IPS DF 4.7 (cell line): ENCODE measurements at regions not wholly inside any gene's neighbourhood (a gene's known extent, or its start where the extent isn't known, plus 50 kb on each side); places are given as distances from the start of the nearest gene placed in this dataset.
"Not testable (repeated sequence)": the region's sequence is repeated elsewhere in the genome, so short reads cannot be mapped to it uniquely, and the experiment has no call there.

Experiments used
- DNase-seq: peaks from one replicate; pipeline ENCODE4 v3.0.0-alpha.2; 2013; ENCODE audit warnings: low spot score; ENCODE audit errors: extremely low read depth

DNA sequence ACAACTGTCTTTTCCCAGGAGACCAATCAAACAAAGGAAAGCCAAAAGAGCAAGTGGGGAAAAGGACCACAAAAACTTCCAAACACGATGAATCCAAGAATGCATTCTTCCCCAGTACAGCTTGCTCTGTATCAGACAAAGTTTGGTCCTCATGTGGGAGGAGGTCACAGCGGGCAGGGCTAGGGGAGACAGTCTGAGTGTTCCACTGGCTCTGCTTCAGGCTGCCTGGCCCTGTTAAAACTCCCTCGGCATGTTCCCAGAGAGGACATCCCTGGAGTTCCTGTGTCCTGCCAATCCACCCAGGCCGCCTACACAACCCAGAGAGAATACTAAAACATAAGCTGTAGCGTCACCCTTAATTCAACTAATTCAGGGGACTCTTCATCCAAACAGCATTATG lies 415.1 kb upstream of the DYNLRB2 start:
- no peak for DNase-seq

DNA sequence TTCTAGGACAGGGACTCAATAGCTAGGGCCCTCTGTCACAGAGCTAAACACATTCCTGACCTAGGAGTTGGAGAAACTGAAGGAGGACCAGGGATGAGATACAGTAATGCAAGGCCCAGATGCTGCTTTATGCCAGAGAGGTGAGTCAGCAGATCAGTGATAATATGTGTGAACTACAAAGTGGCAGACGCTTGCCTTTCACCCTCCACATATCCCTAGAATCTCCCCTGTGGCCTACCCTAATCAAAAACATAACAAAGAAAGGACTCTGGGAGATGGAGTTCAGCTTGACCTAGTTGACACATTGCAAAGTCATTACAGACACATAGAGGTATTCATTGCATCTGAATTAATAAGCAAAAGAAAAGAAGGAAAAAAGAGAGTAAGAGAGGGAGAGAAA lies 417.6 kb upstream of the DYNLRB2 start:
- DNase-seq: no peak

- DNase-seq: no peak
These were observed 418.7 kb upstream of the DYNLRB2 start for GRCh38 chr16:80122115-80122514.

DNA sequence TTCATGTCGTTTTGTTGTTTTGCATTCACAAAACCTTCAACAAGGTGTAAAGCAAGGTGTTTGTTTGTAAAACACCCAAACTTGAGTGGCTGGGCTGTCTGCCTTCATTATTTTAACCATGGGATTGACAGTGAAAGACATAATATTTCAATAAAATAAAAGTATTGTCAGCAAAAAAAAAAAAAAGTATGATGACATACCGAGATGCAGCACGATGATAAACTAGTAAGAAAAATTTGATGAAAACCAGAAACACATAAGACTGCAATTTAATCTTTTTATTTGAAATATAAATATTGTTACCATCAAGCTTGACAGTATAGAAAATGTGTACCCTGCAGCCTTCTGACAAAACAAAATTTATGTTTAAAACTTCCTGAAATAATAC lies 419.3 kb upstream of the DYNLRB2 start:
- no peak for DNase-seq

DNA sequence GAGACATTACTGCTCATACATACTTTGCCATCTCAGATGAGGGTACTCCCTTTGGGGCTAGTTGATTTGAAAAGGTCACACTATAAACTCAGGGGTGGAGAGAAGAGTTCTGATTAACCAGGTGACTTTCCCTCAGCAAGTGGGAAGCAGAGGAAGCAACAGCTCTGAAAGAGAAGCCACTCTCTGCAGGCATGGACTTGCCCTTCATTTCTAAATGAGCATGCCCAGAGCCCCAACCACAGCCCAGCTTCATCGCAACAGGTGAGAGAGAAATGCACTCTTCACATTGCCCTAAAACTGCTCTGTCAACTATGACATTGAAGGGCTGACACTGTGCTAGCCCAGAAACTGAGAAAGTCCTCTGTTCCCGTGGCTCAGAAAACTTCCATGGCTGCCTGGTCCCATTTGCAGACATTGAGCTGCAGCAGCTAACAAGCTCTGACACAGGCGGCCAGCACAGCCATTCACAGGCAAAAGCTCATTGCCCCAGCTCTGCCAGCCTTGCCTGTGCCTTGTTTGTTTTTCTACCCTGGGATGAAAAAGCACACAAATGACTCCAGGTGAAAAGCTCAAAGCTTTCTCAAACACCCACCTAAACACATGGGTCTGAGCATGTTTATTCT lies 419.8 kb upstream of the DYNLRB2 start:
- no peak for DNase-seq

DNA sequence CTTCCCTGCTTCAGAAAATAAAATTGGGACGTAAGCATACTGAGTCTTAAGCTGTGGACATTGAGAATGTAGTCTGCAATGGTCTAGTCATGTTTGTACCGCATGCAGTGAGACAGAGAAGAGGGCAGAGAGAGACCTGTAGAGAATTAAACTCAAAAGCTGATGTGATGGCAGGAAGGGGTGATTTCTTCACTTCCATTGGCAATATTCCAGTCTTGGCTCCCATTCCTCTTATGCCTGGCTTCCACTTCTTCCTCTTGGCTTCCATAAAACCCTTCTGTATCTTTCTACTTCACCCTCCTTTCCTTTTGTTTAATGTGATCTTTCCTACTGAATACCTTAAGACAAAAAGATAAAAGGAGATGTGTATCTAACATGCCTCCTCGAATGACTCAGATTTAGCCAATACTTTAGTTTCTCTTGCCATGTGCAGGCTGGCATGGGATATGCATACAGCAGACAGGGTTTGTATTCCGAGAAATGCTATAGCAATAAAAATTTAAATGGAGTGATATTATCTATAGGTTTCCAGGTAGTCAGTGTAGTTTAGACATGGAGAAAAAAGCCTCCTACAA lies 423.1 kb upstream of the DYNLRB2 start:
- no peak for DNase-seq

DNA sequence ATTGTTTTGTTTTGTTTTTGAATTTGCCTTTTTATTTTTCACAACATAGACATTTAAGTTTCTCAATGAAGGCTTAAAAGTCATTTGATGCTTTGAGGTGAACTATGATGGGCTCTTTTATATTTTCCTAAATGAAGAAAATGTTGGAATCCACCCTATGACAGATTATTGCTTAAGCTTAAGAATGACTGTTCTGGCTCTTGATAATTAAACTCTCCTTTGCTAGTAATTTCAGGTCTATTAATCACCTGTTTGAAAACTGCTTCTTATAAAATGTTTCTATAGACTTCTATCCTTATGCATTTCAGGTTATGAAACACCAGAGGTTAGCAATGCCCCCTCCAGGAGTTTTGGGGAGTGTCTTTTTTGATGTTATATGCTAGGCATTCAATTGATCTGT lies 424.1 kb upstream of the DYNLRB2 start:
- no peak for DNase-seq

DNA sequence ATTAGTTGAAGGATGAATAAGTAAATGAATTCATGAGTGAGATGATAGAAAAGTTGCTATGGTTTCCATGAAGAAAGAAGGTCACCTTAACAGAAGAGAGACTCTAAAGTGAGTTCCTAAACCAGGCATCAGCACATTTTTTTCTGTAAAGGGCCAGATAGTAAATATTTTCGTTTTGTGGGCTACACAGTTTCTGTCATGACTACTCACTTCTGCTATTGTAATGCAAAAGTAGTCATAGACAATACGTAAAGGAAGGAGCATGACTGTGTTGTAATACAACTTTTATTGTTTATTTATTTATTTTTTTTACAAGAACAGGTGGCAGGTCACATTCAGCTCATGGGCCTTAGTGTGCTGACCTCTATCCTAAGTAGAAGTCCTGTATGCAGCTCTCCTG lies 426.1 kb upstream of the DYNLRB2 start:
- DNase-seq: no peak

- DNase-seq: no peak
These were observed 426.8 kb upstream of the DYNLRB2 start for GRCh38 chr16:80113873-80114574.

DNA sequence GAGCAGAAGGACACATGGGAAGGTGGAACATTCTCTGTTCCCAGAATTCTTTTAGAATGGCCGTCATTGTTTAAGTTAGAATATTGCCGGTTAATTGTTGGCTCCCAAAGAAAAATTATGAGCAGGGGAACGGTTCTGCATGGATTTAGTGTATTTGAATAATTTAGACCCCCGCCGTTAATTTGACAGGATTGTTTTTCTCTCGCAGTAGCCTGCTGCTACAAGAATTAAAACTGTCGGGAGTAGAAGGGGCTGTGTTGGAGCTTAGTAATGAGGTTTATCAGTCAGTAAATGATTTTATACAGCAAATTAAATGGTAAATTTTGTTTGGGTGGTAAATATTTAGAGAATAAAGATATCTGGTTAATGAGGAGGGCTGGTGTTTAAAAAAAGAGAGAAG lies 431.2 kb upstream of the DYNLRB2 start:
- no peak for DNase-seq

DNA sequence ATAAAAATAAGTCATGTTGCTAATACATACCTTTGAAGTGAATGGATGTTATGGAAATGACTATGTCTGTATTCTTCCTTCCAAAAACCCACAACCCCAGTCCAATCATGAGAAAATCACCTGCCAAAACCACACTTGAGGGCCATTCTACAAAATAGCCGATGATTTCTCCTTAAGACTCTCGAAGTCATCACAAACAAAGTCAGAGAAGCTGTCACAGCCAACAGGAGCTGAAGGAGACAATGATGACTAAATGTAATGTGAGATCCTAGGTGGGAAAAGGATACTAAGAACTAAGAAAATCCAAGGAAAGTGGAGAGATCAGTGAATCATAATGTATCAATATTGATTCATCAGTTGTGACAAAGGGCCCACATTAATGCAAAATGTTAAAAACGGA lies 432.9 kb upstream of the DYNLRB2 start:
- no peak for DNase-seq

GRCh38 chr16:80105751-80106150 lies 435.0 kb upstream of the DYNLRB2 start:
- DNase-seq: no peak

DNA sequence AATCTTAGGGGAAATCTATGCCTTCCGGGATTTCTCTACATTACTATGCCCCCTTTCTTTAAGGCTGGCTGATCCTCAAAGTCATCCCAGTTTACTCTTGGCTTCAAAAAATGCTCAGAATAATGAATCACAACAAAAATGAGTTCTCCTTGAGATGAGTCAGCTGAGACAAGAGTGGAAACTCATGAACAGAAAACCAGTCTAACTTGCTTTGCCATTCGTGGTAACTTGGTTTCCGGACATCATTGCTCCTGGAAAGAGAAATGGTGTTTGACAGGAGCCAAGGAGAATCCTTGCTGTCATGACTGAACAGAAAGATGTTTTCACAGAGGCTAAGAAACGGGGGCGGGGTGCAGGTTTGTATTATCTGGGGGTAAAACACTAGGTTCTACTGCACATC lies 435.6 kb upstream of the DYNLRB2 start:
- DNase-seq: no peak

DNA sequence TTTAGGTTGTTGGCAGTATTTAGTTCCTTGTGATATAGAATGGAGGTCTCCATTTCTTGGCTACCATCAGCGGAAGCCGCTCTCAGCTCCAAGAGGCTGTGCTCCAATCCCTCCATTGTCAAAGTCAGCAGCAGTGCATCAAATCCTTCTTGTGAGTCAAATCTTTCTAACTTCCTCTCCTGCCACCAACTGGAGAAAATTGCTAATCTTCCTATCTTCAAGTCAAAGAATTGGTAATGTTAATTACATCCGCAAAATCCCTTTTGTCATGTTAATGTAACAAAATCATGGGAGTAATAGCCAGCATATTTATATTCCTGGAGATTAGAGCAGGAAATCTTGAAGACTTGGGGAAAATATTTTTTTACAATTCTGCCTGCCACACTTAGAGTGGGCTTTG lies 436.4 kb upstream of the DYNLRB2 start:
- no peak for DNase-seq

GRCh38 chr16:80103463-80103862 lies 437.3 kb upstream of the DYNLRB2 start:
- DNase-seq: no peak

DNA sequence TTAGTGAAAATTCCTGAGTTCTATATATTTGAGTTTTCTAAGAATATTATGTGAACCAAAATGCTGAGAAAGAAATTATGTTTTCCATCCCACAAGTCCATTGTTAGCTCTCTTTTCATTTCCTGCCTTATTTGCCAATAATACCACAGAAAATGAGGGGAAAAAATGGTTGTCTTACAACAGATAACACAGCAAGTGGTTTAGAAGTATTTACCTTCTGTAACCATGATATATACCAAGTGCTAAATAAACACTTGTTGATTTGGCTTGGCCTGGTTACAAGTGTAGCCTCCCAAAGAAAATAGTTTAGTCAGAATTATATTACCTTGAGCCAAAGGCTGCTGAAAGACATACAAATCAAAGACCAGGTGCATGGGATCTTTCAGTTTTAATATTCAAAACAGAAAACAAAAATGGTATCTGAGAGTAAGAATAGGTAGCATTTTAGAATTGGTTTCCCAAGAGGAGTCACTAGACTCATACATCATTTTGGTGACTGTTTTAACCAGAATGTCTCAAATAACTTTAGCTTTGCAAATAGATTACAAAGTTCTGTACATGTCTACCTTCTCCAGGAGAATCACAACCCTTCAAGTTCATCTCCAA lies 439.8 kb upstream of the DYNLRB2 start:
- no peak for DNase-seq

GRCh38 chr16:80100186-80100585 lies 440.6 kb upstream of the DYNLRB2 start:
- no peak for DNase-seq

DNA sequence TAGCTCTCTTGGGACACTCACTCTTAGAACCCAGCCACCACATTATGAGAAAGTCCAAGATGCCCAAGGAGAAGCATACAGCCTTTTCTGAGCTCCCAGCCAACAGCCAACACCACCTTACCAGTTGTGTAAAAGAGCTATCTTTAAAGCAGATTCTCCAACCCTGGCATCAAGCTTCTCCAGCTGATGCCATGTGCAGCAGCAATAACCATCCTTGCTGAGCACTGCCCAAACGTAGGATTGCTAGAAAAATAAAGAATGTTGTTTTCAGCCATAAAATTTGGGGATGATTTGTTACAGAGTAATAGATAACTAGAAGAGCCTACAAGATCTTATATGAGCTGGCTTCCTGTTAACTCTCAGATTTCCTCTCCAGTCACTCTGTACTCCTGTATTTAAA lies 443.7 kb upstream of the DYNLRB2 start:
- no peak for DNase-seq

GRCh38 chr16:80092681-80093080 lies 448.1 kb upstream of the DYNLRB2 start:
- DNase-seq: no peak

DNA sequence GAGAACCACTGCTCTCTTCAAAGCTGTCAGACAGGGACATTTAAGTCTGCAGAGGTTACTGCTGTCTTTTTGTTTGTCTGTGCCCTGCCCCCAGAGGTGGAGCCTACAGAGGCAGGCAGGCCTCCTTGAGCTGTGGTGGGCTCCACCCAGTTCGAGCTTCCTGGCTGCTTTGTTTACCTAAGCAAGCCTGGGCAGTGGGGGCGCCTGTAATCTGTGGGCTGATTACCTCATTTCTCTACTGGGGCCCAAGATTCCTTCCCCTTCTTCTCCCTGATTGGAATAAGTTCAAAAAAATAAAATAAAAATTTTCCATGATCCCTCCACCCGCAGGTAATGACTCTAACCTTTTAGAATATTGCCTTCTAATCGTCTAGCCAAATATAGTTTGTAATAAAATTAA lies 449.3 kb upstream of the DYNLRB2 start:
- not testable (repeated sequence) for DNase-seq

GRCh38 chr16:80085606-80086005 lies 455.2 kb upstream of the DYNLRB2 start:
- DNase-seq: no peak

GRCh38 chr16:80084614-80085013 lies 456.2 kb upstream of the DYNLRB2 start:
- DNase-seq: peak; percentile 53

GRCh38 chr16:80084163-80084562 lies 456.6 kb upstream of the DYNLRB2 start:
- no peak for DNase-seq
